ENCODE measurements at regions not wholly inside any gene's neighbourhood (a gene's known extent, or its start where the extent isn't known, plus 50 kb on each side); places are given as distances from the start of the nearest gene placed in this dataset.
"Not testable (repeated sequence)": the region's sequence is repeated elsewhere in the genome, so short reads cannot be mapped to it uniquely, and the experiment has no call there.

GRCh38 chr5:157965989-157966388 is 107.0 kb upstream of the CLINT1 start:
- Mint-ChIP-seq H3K36me3 (ENCODE audit: low read depth) (no peaks in the 10 kb centered on the region), H3K4me3 (no peak overlapping the region), H3K27me3 (ENCODE audit: low read depth) (peaks cover 40% of the 10 kb centered on the region), H3K9me3 (no peaks in the 10 kb centered on the region), H3K4me1 (peaks cover 4% of the 10 kb centered on the region), H3K27ac (ENCODE audit: unreplicated experiment) (no peak overlapping the region)
- no peak for TF ChIP-seq CTCF (conservative IDR thresholded peaks at IDR 0.05)
- DNase-seq (ENCODE audit: low read depth, low spot score), result no peak

GRCh38 chr5:157965040-157965678 is 106.2 kb upstream of the CLINT1 start:
- no peaks in the 10 kb centered on the region for H3K9me3 Mint-ChIP-seq
- H3K36me3 Mint-ChIP-seq (ENCODE audit: low read depth), result no peaks in the 10 kb centered on the region
- no peak overlapping the region for H3K27ac Mint-ChIP-seq (ENCODE audit: unreplicated experiment)
- peaks cover 46% of the 10 kb centered on the region for H3K27me3 Mint-ChIP-seq (ENCODE audit: low read depth)
- H3K4me3 Mint-ChIP-seq, result no peak overlapping the region
- DNase-seq (ENCODE audit: low read depth, low spot score), result no peak
- TF ChIP-seq CTCF (conservative IDR thresholded peaks at IDR 0.05), result no peak
- H3K4me1 Mint-ChIP-seq, result peaks cover 4% of the 10 kb centered on the region

GRCh38 chr5:157963761-157964160 is 104.8 kb upstream of the CLINT1 start:
- no peaks in the 10 kb centered on the region for H3K9me3 Mint-ChIP-seq
- H3K27me3 Mint-ChIP-seq (ENCODE audit: low read depth), result peaks cover 55% of the 10 kb centered on the region
- H3K36me3 Mint-ChIP-seq (ENCODE audit: low read depth), result no peaks in the 10 kb centered on the region
- H3K27ac Mint-ChIP-seq (ENCODE audit: unreplicated experiment), result no peak overlapping the region
- TF ChIP-seq CTCF (conservative IDR thresholded peaks at IDR 0.05), result no peak
- no peak overlapping the region for H3K4me3 Mint-ChIP-seq
- peaks cover 4% of the 10 kb centered on the region for H3K4me1 Mint-ChIP-seq
- no peak for DNase-seq (ENCODE audit: low read depth, low spot score)

- Mint-ChIP-seq H3K4me3 (no peak overlapping the region), H3K9me3 (no peaks in the 10 kb centered on the region), H3K4me1 (peaks cover 4% of the 10 kb centered on the region), H3K27me3 (ENCODE audit: low read depth) (peaks cover 56% of the 10 kb centered on the region), H3K36me3 (ENCODE audit: low read depth) (no peaks in the 10 kb centered on the region), H3K27ac (ENCODE audit: unreplicated experiment) (no peak overlapping the region)
- DNase-seq (ENCODE audit: low read depth, low spot score), result no peak
- TF ChIP-seq CTCF (conservative IDR thresholded peaks at IDR 0.05), result no peak
These were observed 104.3 kb upstream of the CLINT1 start for GRCh38 chr5:157963244-157963643.

GRCh38 chr5:157962686-157963085 is 103.7 kb upstream of the CLINT1 start:
- not testable (repeated sequence) for DNase-seq (ENCODE audit: low read depth, low spot score); H3K4me1 Mint-ChIP-seq; H3K9me3 Mint-ChIP-seq; H3K36me3 Mint-ChIP-seq (ENCODE audit: low read depth); H3K4me3 Mint-ChIP-seq; H3K27ac Mint-ChIP-seq (ENCODE audit: unreplicated experiment)
- H3K27me3 Mint-ChIP-seq (ENCODE audit: low read depth), result peaks cover 56% of the 10 kb centered on the region

- DNase-seq (ENCODE audit: low read depth, low spot score), result no peak
- TF ChIP-seq CTCF (conservative IDR thresholded peaks at IDR 0.05), result no peak
- Mint-ChIP-seq H3K9me3 (no peaks in the 10 kb centered on the region), H3K4me3 (no peak overlapping the region), H3K36me3 (ENCODE audit: low read depth) (no peaks in the 10 kb centered on the region), H3K27ac (ENCODE audit: unreplicated experiment) (no peak overlapping the region), H3K27me3 (ENCODE audit: low read depth) (peaks cover 60% of the 10 kb centered on the region), H3K4me1 (peaks cover 4% of the 10 kb centered on the region)
These were observed 103.1 kb upstream of the CLINT1 start for GRCh38 chr5:157961896-157962590.

All from neural crest cell (in vitro differentiated cells).